Thoracic aorta (tissue), 2 donors: ENCODE measurements at regions not wholly inside any gene's neighbourhood (a gene's known extent, or its start where the extent isn't known, plus 50 kb on each side); places are given as distances from the start of the nearest gene placed in this dataset.
"Not testable (repeated sequence)": the region's sequence is repeated elsewhere in the genome, so short reads cannot be mapped to it uniquely, and the experiment has no call there.

Experiments used
- ATAC-seq: fragments of 150-250 bp; one replicate; pipeline ENCODE4 v1.8.0; 2017; ENCODE audit warnings: low read depth; ENCODE audit not compliant: insufficient number of reproducible peaks, low FRiP score
- DNase-seq: peaks from one replicate; pipeline ENCODE4 v3.0.0-alpha.2; 2020; ENCODE audit warnings: low spot score
- H3K27ac ChIP-seq, 2 donors: fragments of 200-600 bp; sonication (generic); 1 replicate in 1 of 2; 2 replicates in 1 of 2; pipeline ENCODE4 v1.5.1; 2016; ENCODE audit warnings: mild to moderate bottlenecking in 2 of 2, moderate library complexity in 2 of 2
- H3K27me3 ChIP-seq: fragments of 200-600 bp; sonication (generic); replicated peaks from 2 replicates; pipeline ENCODE4 v1.6.0; 2016; ENCODE audit warnings: mild to moderate bottlenecking; ENCODE audit not compliant: insufficient read depth
- H3K36me3 ChIP-seq: fragments of 200-600 bp; sonication (generic); one replicate; pipeline ENCODE4 v1.5.1; 2016
- H3K4me1 ChIP-seq, 2 donors: fragments of 200-600 bp; sonication (generic); 1 replicate in 1 of 2; 2 replicates in 1 of 2; pipeline versions ENCODE4 v1.5.1 to v1.6.0; 2016; ENCODE audit warnings: low read depth in 2 of 2, mild to moderate bottlenecking in 1 of 2; ENCODE audit not compliant: control insufficient read depth in 1 of 2
- H3K4me3 ChIP-seq: fragments of 200-600 bp; sonication (generic); 2 replicates; pipeline ENCODE4 v1.5.1; 2016; ENCODE audit warnings: mild to moderate bottlenecking
- H3K9me3 ChIP-seq: fragments of 200-600 bp; sonication (generic); 2 replicates; pipeline ENCODE4 v1.5.1; 2016
- CTCF ChIP-seq: fragments of 200-600 bp; sonication (generic); IDR thresholded peaks from one replicate; pipeline ENCODE4 v1.5.1; 2019; ENCODE audit warnings: antibody characterized with exemption

GRCh38 chr1:119210296-119210649, 69.8 kb upstream of the WARS2 start:
- no peaks in the 10 kb centered on the region for H3K9me3 ChIP-seq
- no peak overlapping the region for H3K4me3 ChIP-seq
- no peak for TF ChIP-seq CTCF
- no peak for DNase-seq
- no peaks in the 10 kb centered on the region for H3K27me3 ChIP-seq
- H3K27ac ChIP-seq = no peak overlapping the region
- no peaks in the 10 kb centered on the region for H3K4me1 ChIP-seq
- ATAC-seq = no peak
- H3K36me3 ChIP-seq = no peaks in the 10 kb centered on the region

GRCh38 chr1:119213213-119213612, 72.8 kb upstream of the WARS2 start:
- DNase-seq, H3K27me3 ChIP-seq, H3K4me3 ChIP-seq, H3K27ac ChIP-seq, H3K4me1 ChIP-seq, H3K36me3 ChIP-seq, H3K9me3 ChIP-seq, ATAC-seq: not testable (repeated sequence)

- not testable (repeated sequence) for H3K9me3 ChIP-seq, DNase-seq, H3K27me3 ChIP-seq, H3K27ac ChIP-seq, H3K4me3 ChIP-seq, H3K36me3 ChIP-seq, ATAC-seq, H3K4me1 ChIP-seq
Observed at GRCh38 chr1:119214961-119215360, 74.5 kb upstream of the WARS2 start.

- Histone ChIP-seq H3K27me3 (no peaks in the 10 kb centered on the region), H3K4me1 (no peaks in the 10 kb centered on the region), H3K36me3 (no peaks in the 10 kb centered on the region), H3K27ac (no peak overlapping the region), H3K9me3 (no peaks in the 10 kb centered on the region), H3K4me3 (no peak overlapping the region)
- ATAC-seq = no peak
- no peak for DNase-seq
- TF ChIP-seq CTCF = no peak
Observed at GRCh38 chr1:119217309-119217828, 76.9 kb upstream of the WARS2 start.

GRCh38 chr1:119219711-119220110, 79.3 kb upstream of the WARS2 start:
- Histone ChIP-seq H3K27ac (no peak overlapping the region), H3K4me3 (no peak overlapping the region), H3K9me3 (no peaks in the 10 kb centered on the region), H3K4me1 (no peaks in the 10 kb centered on the region), H3K36me3 (no peaks in the 10 kb centered on the region), H3K27me3 (no peaks in the 10 kb centered on the region)
- DNase-seq = no peak
- no peak for TF ChIP-seq CTCF
- ATAC-seq = no peak

- H3K9me3 ChIP-seq = no peaks in the 10 kb centered on the region
- DNase-seq = no peak
- no peak overlapping the region for H3K4me3 ChIP-seq
- no peak for ATAC-seq
- TF ChIP-seq CTCF = no peak
- H3K36me3 ChIP-seq = no peaks in the 10 kb centered on the region
- H3K4me1 ChIP-seq = no peaks in the 10 kb centered on the region
- H3K27me3 ChIP-seq = no peaks in the 10 kb centered on the region
- H3K27ac ChIP-seq = no peak overlapping the region
Observed at GRCh38 chr1:119220991-119221390, 80.5 kb upstream of the WARS2 start.
